Erythroblast (primary cell): ENCODE measurements at regions not wholly inside any gene's neighbourhood (a gene's known extent, or its start where the extent isn't known, plus 50 kb on each side); places are given as distances from the start of the nearest gene placed in this dataset.

Experiments used
- GATA1 ChIP-seq: IDR thresholded peaks from 2 replicates; pipeline ENCODE4 v1.6.1; 2011; ENCODE audit warnings: low read depth, mild to moderate bottlenecking, control low read depth, low read length, moderate library complexity
- POLR2A ChIP-seq: IDR thresholded peaks from 2 replicates; pipeline ENCODE4 v1.6.1; 2011; ENCODE audit warnings: mild to moderate bottlenecking, low read length

GRCh38 chr9:82134010-82134409, 145.4 kb downstream of the SPATA31D1 start:
- TF ChIP-seq POLR2A = no peak
- no peak for TF ChIP-seq GATA1
